H1 (cell line): ENCODE measurements at regions not wholly inside any gene's neighbourhood (a gene's known extent, or its start where the extent isn't known, plus 50 kb on each side); places are given as distances from the start of the nearest gene placed in this dataset.

Experiments used
- BACH1 ChIP-seq: IDR thresholded peaks from 2 replicates; pipeline ENCODE4 v1.6.1; 2012; ENCODE audit warnings: low read length, improper control_type of control experiment
- KDM5A ChIP-seq: fragments of 200-600 bp; IDR thresholded peaks from 2 replicates; pipeline ENCODE4 v1.7.1; 2012; ENCODE audit warnings: mild to moderate bottlenecking, low read length, inconsistent platforms, mixed read lengths
- NANOG ChIP-seq: IDR thresholded peaks from 2 replicates; pipeline ENCODE4 v1.6.1; 2011; ENCODE audit warnings: low read length, low read depth, mild to moderate bottlenecking, inconsistent platforms; ENCODE audit not compliant: insufficient read depth, poor library complexity, severe bottlenecking
- RBBP5 ChIP-seq: IDR thresholded peaks from 2 replicates; pipeline ENCODE4 v1.7.1; 2012; ENCODE audit warnings: low read depth, mild to moderate bottlenecking, inconsistent platforms, low read length, moderate library complexity, borderline replicate concordance
- TAF1 ChIP-seq: IDR thresholded peaks from 2 replicates; pipeline ENCODE4 v1.6.1; 2011; ENCODE audit warnings: mild to moderate bottlenecking, low read depth, low read length

- TF ChIP-seq BACH1, result no peak
- TF ChIP-seq RBBP5, result no peak
- TF ChIP-seq TAF1, result no peak
- TF ChIP-seq NANOG, result no peak
- TF ChIP-seq KDM5A, result no peak
These were observed 138.6 kb upstream of the AJAP1 start (continued) for GRCh38 chr1:4515727-4516289.
